OCI-LY1 (cell line): ENCODE measurements at regions not wholly inside any gene's neighbourhood (a gene's known extent, or its start where the extent isn't known, plus 50 kb on each side); places are given as distances from the start of the nearest gene placed in this dataset.

Source experiments
- H2AFZ ChIP-seq: fragments of 200-600 bp; sonication (generic), shearing (Covaris generic); 2 replicates; pipeline ENCODE4 v1.6.0; 2014; ENCODE audit warnings: antibody characterized with exemption, mild to moderate bottlenecking, low read length
- H3F3A ChIP-seq: fragments of 200-600 bp; sonication (generic), shearing (Covaris generic); 2 replicates; pipeline ENCODE4 v1.6.0; 2014; ENCODE audit warnings: mild to moderate bottlenecking, antibody characterized with exemption, low read length, moderate library complexity; ENCODE audit not compliant: insufficient read depth
- H3K27ac ChIP-seq: fragments of 200-600 bp; sonication (generic); 2 replicates; pipeline ENCODE4 v1.5.1; 2014; ENCODE audit warnings: low read length, mixed run types, mild to moderate bottlenecking, low read depth; ENCODE audit not compliant: poor library complexity, severe bottlenecking
- H3K27me3 ChIP-seq: fragments of 200-600 bp; sonication (generic); 2 replicates; pipeline ENCODE4 v1.6.0; 2014; ENCODE audit warnings: antibody characterized with exemption, mild to moderate bottlenecking, low read length, moderate library complexity; ENCODE audit not compliant: insufficient read depth
- H3K36me3 ChIP-seq: fragments of 200-600 bp; sonication (generic); 2 replicates; pipeline ENCODE4 v1.6.1; 2014; ENCODE audit warnings: mild to moderate bottlenecking, antibody characterized with exemption, low read length, moderate library complexity, mixed read lengths; ENCODE audit not compliant: insufficient read depth
- H3K4me1 ChIP-seq: fragments of 200-600 bp; sonication (generic); 2 replicates; pipeline ENCODE4 v1.5.1; 2014; ENCODE audit warnings: mild to moderate bottlenecking, low read length, moderate library complexity; ENCODE audit not compliant: insufficient read depth, severe bottlenecking
- H3K4me2 ChIP-seq: fragments of 200-600 bp; sonication (generic), shearing (Covaris generic); 2 replicates; pipeline ENCODE4 v1.6.1; 2014; ENCODE audit warnings: low read length
- H3K4me3 ChIP-seq: fragments of 200-600 bp; sonication (generic); 2 replicates; pipeline ENCODE4 v1.5.1; 2014; ENCODE audit warnings: low read length, low read depth, mild to moderate bottlenecking, mixed read lengths; ENCODE audit not compliant: poor library complexity, severe bottlenecking
- H3K79me2 ChIP-seq: fragments of 200-600 bp; shearing (Covaris generic); 2 replicates; pipeline ENCODE4 v1.6.1; 2016; ENCODE audit warnings: mixed run types, low read length, mixed read lengths; ENCODE audit not compliant: insufficient read depth
- H3K9ac ChIP-seq: fragments of 200-600 bp; sonication (generic), shearing (Covaris generic); 2 replicates; pipeline ENCODE4 v1.6.1; 2014; ENCODE audit warnings: mild to moderate bottlenecking, low read length, mixed read lengths
- H3K9me2 ChIP-seq: fragments of 200-600 bp; sonication (generic), shearing (Covaris generic); 2 replicates; pipeline ENCODE4 v1.6.1; 2014; ENCODE audit warnings: low read depth, mild to moderate bottlenecking, low read length, mixed read lengths
- H3K9me3 ChIP-seq: fragments of 200-600 bp; shearing (Covaris generic); 2 replicates; pipeline ENCODE4 v1.6.1; 2014; ENCODE audit warnings: low read length, mixed read lengths
- H4K20me1 ChIP-seq: fragments of 200-600 bp; sonication (generic), shearing (Covaris generic); 2 replicates; pipeline ENCODE4 v1.6.0; 2016; ENCODE audit warnings: mild to moderate bottlenecking, low read length; ENCODE audit not compliant: insufficient read depth
- EZH2 ChIP-seq: fragments of 200-600 bp; sonication (generic), shearing (Covaris generic); IDR thresholded peaks from 2 replicates; pipeline ENCODE4 v1.8.0; 2017; ENCODE audit warnings: borderline replicate concordance, mixed run types, mild to moderate bottlenecking, antibody characterized with exemption, low read length, moderate library complexity, mixed read lengths
- TF ChIP-seq, protein P1 (sequence below): fragments of 200-600 bp; sonication (generic), shearing (Covaris generic); IDR thresholded peaks from 2 replicates; pipeline ENCODE4 v1.5.1; 2017; ENCODE audit warnings: mild to moderate bottlenecking, antibody characterized with exemption, low read length, moderate library complexity, mixed read lengths

DNA sequence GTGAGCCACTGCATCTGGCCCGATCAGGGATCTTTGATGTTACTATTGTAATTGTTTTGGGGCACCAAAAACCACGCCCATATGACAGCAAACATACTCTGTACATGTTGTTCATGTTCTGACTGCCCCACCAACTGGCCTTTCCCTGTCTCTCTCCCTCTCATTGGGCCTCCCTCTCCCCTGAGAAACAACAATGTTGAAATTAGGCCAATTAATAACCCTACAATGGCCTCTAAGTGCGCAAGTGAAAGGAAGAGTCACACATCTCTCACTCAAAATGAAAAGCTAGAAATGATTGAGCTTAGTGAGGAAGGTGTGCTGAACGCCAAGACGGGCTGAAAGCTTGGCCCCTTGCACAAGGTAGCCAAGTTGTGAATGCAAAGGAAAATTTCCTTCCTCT is 50.3 kb upstream of the SDK1 start:
- no peak overlapping the region for H3K9ac ChIP-seq
- H3K4me3 ChIP-seq = no peak overlapping the region
- H3K4me1 ChIP-seq = no peaks in the 10 kb centered on the region
- no peaks in the 10 kb centered on the region for H4K20me1 ChIP-seq
- TF ChIP-seq, protein P1, sequence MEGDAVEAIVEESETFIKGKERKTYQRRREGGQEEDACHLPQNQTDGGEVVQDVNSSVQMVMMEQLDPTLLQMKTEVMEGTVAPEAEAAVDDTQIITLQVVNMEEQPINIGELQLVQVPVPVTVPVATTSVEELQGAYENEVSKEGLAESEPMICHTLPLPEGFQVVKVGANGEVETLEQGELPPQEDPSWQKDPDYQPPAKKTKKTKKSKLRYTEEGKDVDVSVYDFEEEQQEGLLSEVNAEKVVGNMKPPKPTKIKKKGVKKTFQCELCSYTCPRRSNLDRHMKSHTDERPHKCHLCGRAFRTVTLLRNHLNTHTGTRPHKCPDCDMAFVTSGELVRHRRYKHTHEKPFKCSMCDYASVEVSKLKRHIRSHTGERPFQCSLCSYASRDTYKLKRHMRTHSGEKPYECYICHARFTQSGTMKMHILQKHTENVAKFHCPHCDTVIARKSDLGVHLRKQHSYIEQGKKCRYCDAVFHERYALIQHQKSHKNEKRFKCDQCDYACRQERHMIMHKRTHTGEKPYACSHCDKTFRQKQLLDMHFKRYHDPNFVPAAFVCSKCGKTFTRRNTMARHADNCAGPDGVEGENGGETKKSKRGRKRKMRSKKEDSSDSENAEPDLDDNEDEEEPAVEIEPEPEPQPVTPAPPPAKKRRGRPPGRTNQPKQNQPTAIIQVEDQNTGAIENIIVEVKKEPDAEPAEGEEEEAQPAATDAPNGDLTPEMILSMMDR = no peak
- TF ChIP-seq EZH2 = no peak
- no peak overlapping the region for H3K4me2 ChIP-seq
- H3K9me3 ChIP-seq = 0 out of 2 replicates have a peak, but pooled peaks cover 6% of the 10 kb centered on the region
- H3K27ac ChIP-seq = no peak overlapping the region
- H3K36me3 ChIP-seq = no peaks in the 10 kb centered on the region
- no peak overlapping the region for H2AFZ ChIP-seq
- H3K9me2 ChIP-seq = no peaks in the 10 kb centered on the region
- H3K27me3 ChIP-seq = no peaks in the 10 kb centered on the region
- no peaks in the 10 kb centered on the region for H3K79me2 ChIP-seq
- no peaks in the 10 kb centered on the region for H3F3A ChIP-seq
